ENCODE measurements at regions not wholly inside any gene's neighbourhood (a gene's known extent, or its start where the extent isn't known, plus 50 kb on each side); places are given as distances from the start of the nearest gene placed in this dataset.

GRCh38 chr5:117095346-117096332 is 521.0 kb upstream of the SEMA6A start:
- no peak for DNase-seq

DNA sequence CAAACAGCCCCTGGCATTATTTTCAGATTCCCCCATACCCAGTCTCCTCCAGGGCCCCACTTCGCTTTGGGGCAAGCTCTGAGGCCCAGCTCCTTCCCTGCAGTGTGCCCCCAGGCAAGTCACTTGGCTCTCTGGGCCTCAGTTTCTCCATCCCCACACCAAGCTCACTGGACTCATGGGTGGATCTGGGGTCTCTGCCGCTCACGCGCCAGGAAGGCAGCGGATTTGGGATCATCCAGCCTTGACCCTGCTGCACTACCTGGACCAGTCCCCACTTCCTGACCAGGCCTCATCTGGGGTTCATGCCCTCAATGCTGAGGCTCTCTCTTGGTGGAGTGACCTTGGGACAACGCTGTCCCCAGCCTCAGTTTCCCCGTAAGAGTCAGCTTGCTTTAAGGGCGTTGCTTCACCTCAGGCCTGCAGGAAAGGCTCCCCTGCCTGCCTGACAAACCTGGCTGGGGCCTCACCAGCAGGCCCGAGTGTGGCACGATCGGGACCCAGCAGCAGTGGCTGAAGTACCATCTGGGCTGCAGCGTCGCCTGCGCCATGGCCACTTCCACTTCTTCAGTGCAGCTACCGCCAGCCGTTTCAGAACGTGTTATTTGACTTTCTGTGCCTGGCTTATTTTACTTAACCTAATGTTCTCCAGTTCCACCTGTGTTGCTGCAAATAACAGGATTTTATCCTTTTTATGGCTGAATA is 519.6 kb upstream of the SEMA6A start:
- DNase-seq = no peak

DNA sequence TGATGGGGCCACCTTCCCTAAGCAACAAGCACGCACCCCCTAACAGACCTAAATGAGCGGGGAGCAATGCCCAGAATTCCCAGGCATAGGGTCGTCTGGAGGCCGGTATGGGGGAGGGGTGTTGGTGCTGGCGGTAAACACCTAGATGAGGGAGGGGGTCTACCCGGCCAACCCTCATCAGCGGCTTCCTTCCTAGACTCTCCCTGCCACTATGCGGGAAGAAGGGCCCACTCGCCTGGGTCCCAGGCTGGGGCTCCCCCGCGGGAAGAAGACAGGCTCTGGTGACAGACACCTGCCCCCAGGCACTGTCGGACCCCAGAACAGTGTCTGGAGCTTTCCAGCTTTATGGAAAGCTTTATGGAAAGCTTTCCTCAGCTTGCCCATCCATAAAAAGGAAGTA is 519.0 kb upstream of the SEMA6A start:
- DNase-seq = no peak

- no peak for DNase-seq
Measured at GRCh38 chr5:117089001-117089400, 514.4 kb upstream of the SEMA6A start.

DNA sequence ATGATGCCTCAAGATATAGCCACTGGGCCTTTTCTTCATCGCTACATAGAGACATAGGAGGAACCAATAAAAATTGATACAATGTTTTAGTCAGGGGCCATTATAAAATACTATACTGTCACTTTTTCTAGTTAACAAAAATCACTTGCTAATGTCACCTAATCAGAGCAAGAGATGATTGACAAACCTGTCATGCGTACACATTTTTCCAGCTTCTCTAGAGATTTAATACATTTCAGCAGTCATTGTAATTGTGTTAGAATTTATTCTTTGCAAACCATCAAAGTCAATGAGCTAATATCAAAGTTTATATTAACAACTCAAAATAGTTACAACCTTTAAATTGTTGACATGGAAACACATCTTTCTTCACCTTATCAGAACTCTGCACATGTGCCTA is 513.6 kb upstream of the SEMA6A start:
- DNase-seq = no peak

- no peak for DNase-seq
Measured at GRCh38 chr5:117084067-117084466, 509.4 kb upstream of the SEMA6A start.

DNA sequence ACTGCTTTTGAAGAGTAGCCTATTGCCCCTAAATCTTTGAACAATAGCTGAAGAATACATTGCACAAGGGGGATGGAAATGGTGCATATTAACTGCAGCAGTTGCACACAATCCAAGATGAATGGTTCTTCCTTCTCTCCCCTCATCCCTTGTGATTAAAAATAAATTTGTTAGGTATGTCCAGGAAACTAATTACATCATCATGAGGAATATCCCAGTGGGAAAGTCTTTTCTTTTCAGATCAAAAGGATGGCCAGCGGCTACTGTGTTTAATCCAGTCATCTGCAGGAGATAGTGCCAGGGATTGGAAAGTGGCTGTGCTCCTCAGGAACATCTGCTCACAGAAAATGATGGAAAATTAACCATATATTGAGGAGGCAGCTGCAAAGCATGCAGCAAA is 508.4 kb upstream of the SEMA6A start:
- DNase-seq = no peak

- no peak for DNase-seq
Measured at GRCh38 chr5:117077142-117077541, 502.5 kb upstream of the SEMA6A start.

DNA sequence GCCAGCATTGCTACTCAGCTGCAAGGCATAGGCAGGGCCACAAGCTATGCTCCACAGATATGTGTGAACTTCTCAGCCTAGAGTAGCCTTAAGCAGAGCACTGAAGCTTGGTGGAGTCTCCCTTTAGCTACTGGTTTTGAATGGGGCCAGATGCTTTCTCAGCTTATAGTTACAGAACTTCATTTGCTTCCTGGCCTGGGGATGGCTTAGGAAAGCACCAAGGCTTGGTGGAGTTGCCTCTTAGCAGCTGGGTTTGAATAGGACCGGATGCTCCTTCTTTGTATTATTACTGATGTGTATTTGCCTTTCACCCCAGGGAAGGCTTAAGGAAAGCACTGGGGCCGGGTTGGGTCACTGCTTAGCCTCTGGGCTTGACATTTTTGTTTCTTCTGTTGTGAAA is 497.8 kb upstream of the SEMA6A start:
- no peak for DNase-seq

- no peak for DNase-seq
Measured at GRCh38 chr5:117065800-117066199, 491.2 kb upstream of the SEMA6A start.

GRCh38 chr5:117065161-117065560 is 490.5 kb upstream of the SEMA6A start:
- no peak for DNase-seq

- no peak for DNase-seq
Measured at GRCh38 chr5:117060099-117060498, 485.5 kb upstream of the SEMA6A start.

GRCh38 chr5:117058740-117059139 is 484.1 kb upstream of the SEMA6A start:
- no peak for DNase-seq

- DNase-seq = no peak
Measured at GRCh38 chr5:117055517-117055916, 480.9 kb upstream of the SEMA6A start.

DNA sequence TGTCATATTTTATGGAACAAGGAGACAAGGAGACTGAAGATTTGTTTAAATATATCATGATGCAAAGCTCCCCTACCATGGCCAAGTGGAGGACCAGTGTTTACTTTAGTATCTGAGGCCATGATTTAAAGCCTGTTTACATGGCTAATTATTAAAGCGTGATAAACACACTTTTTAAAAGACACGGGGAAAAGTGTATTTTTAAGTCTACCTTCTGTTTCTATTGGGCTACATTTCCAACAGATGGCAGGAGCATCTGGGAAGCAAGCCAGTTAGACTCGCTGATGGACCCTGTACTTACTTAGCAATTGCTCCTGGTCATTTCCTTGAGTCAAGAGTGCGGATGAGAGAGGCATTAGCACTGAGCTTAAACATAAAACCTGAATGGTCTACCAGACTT is 480.3 kb upstream of the SEMA6A start:
- DNase-seq = no peak

- no peak for DNase-seq
Measured at GRCh38 chr5:117054141-117054540, 479.5 kb upstream of the SEMA6A start.

DNA sequence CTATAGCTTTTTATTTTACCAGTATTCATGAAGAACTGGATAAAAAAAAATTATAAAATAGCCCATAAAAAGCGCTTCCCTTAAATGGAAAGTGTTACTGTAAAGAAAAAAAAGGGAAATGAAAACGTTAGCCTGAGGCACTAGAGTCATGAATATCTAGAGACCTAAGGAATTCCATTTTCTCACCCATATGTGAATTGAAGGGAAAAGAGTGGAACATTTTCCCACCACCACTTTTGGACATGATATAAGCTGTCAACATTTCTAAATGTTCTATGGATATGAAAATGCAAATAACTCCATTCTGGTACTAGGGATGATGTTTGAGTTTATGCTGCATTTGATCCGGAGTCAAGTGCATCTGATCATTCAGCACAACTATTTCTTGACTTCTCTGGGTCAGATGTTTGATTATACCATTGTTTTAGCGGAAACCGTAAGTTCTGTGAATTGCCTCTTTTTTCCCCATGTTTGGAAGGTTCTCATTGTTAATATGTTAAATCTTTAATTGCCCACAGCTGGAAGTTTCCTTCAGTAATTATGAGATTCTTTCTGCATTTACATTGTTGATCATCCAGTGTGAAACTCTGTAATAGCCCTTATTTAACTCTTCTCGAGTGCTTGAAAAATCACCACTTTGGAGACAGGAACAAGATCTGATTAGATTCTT is 467.4 kb upstream of the SEMA6A start:
- no peak for DNase-seq

GRCh38 chr5:117039035-117039434 is 464.4 kb upstream of the SEMA6A start:
- no peak for DNase-seq

DNA sequence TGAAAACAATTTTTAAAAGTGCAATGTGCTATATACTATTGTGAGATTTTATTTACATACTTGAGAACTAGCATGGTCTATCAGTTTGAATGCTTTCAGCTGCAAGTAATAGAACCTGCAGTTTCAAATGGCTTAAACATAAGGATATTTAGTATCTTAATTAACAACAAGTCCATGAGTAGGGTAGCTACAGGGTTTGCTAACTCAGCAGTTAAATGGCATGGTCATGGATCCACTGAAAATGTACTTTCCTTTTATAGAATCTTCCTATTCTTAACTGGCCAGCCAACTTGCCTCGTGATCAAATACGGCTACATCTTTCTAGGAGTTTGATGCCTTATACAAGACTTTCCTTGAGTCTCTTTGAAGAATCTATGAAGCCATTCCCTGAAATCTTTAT is 452.8 kb upstream of the SEMA6A start:
- DNase-seq = no peak

DNA sequence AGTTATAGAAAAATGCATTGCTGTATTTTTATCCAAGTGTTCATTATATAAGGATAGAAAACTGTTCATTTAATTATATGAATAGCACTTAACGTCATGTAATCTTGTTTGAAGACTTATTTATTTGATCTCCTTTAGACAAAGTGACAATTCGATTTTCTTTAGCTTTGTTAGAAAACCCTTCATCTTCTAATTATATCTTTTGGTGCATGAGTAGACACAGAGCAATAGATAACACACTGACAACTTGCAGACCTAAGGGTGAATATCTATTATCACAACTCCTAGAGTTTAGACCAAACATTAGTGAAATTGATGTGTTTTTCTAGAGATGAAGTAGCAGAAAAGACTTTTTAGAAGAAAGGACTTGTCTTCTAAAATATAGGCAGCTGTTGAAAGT is 446.4 kb upstream of the SEMA6A start:
- DNase-seq = no peak

GRCh38 chr5:117013280-117013877 is 438.8 kb upstream of the SEMA6A start:
- no peak for DNase-seq

GRCh38 chr5:117010574-117010973 is 436.0 kb upstream of the SEMA6A start:
- no peak for DNase-seq

GRCh38 chr5:116998024-116998423 is 423.4 kb upstream of the SEMA6A start:
- no peak for DNase-seq

All from CD4-positive, alpha-beta T cell treated with Interleukin-17A for 1 hour (primary cell).